ENCODE measurements at regions not wholly inside any gene's neighbourhood (a gene's known extent, or its start where the extent isn't known, plus 50 kb on each side); places are given as distances from the start of the nearest gene placed in this dataset.

DNA sequence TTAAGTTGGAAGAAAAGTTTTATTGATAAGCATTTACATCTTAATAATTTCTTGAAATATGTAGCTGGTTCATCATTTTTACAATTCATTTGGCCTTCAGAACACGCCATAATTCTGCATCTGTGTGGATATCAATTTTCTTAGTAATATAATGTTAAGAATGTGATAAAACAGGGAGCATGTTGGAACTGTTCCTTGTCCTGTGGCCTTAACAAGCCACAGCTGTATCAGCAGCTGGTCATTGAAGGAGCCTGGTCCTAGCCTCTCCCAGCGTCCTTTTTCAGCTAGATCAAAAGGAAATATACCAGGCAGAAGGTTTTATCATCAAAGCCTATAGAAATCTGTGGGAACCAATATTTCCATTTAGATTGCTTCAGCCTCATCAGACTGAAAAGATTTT lies 421.8 kb downstream of the SPRY2 start (continued):
- TF ChIP-seq ELK1 (IDR thresholded peaks at IDR 0.05; ENCODE audit: low read depth, low read length) (no peak), ASH2L (IDR thresholded peaks at IDR 0.05; ENCODE audit: borderline replicate concordance, low read depth) (no peak), ESRRA (IDR thresholded peaks at IDR 0.05; ENCODE audit: low read length) (no peak), RAD51 (IDR thresholded peaks at IDR 0.05) (no peak), RBBP5 (conservative IDR thresholded peaks at IDR 0.05) (no peak), NKRF (conservative IDR thresholded peaks at IDR 0.05) (no peak), ATF7 (IDR thresholded peaks at IDR 0.05; ENCODE audit: low read depth) (no peak), KLF5 (IDR thresholded peaks at IDR 0.05; ENCODE audit: partially characterized antibody) (no peak), CHD4 (IDR thresholded peaks at IDR 0.05) (no peak)

GRCh38 chr13:79918620-79919019 lies 422.3 kb downstream of the SPRY2 start:
- no peak overlapping the region for H3K4me3 ChIP-seq
- POLR2A ChIA-PET, result no interaction called here
- H4K20me1 ChIP-seq (ENCODE audit: control insufficient read depth, insufficient read depth), result no peaks in the 10 kb centered on the region
- in situ Hi-C loops (cut with MboI), result no loop called here
- H3K9me3 ChIP-seq (replicated peaks; ENCODE audit: control insufficient read depth, insufficient read depth, low read length), result no peaks in the 10 kb centered on the region
- H3K27me3 ChIP-seq (replicated peaks in 1 of 2; ENCODE audit: control insufficient read depth in 2 of 2, insufficient read depth in 2 of 2, low read length in 1 of 2), result no peaks in the 10 kb centered on the region
- no peaks in the 10 kb centered on the region for H3K79me2 ChIP-seq (ENCODE audit: control insufficient read depth, insufficient read depth, low read length)
- SMC1A ChIA-PET (ENCODE audit: uncharacterized antibody, unreplicated experiment), result interaction anchor here (0.6 to 2.5 kb wide), 13 partner anchors 8 to 377 kb away, joined by 3 to 16 read pairs (median 4); no protein-coding TSS in a partner anchor
- H3K36me3 ChIP-seq (ENCODE audit: control insufficient read depth in 2 of 2, insufficient read depth in 2 of 2, low read length in 1 of 2), result no peaks in the 10 kb centered on the region
- BruUV-seq (replicated peaks), result no TSS peak
- DNase-seq (ENCODE audit: low read depth, low spot score) (no peak), FAIRE-seq (no peak), ATAC-seq (peak; percentile 69)
- no peak overlapping the region for H2AFZ ChIP-seq (ENCODE audit: control insufficient read depth, low read depth, low read length)
- H3K4me2 ChIP-seq (ENCODE audit: control insufficient read depth, insufficient read depth), result no peak overlapping the region
- intact Hi-C loops (cut with micrococcal nuclease; ENCODE audit: unreplicated experiment), result no loop called here
- no peaks in the 10 kb centered on the region for H3K4me1 ChIP-seq (ENCODE audit: control insufficient read depth, insufficient read depth, low read length)
- WGBS (ENCODE audit: insufficient coverage, insufficient replicate concordance, low lambda C conversion rate, missing lambda C conversion rate), result 0% methylated on average over 3 of the region's 3 CpGs
- RAD21 ChIA-PET (ENCODE audit: unreplicated experiment), result interaction anchor here (0.7 to 1.9 kb wide), 5 partner anchors 12 to 131 kb away, joined by 3 to 6 read pairs (median 4); no protein-coding TSS in a partner anchor
- TF ChIP-seq NR2C2 (IDR thresholded peaks at IDR 0.05; ENCODE audit: borderline replicate concordance, control insufficient read depth, insufficient read length, low read depth) (no peak), ZNF217 (IDR thresholded peaks at IDR 0.05) (no peak), FOXK2 (IDR thresholded peaks at IDR 0.05) (no peak), NR2F1 (conservative IDR thresholded peaks at IDR 0.05) (no peak), ETV6 (conservative IDR thresholded peaks at IDR 0.05 in 1 of 2, IDR thresholded peaks at IDR 0.05 in 1 of 2; ENCODE audit: borderline replicate concordance in 1 of 2, low read depth in 1 of 2) (no peak), IKZF2 (IDR thresholded peaks at IDR 0.05) (peak in 1 of 2 experiments; percentile 27; a peak in 2 of 4 replicates), ELK1 (IDR thresholded peaks at IDR 0.05; ENCODE audit: low read depth, low read length) (no peak), NR2C1 (IDR thresholded peaks at IDR 0.05) (no peak), IKZF1 (conservative IDR thresholded peaks at IDR 0.05) (peak; percentile 30; the same call in 1 of the 2 replicates)
- no peak overlapping the region for H3K9ac ChIP-seq (ENCODE audit: control insufficient read depth, insufficient read depth, low read length)
- CTCF ChIA-PET, result interaction anchor here (0.9 to 1.7 kb wide), 3 partner anchors 8 to 240 kb away, joined by 3 to 4 read pairs (median 3); no protein-coding TSS in a partner anchor
- no peak overlapping the region for H3K27ac ChIP-seq (ENCODE audit: control insufficient read depth, insufficient read depth)

All from GM12878 (cell line).